VCaP (cell line): ENCODE measurements at regions not wholly inside any gene's neighbourhood (a gene's known extent, or its start where the extent isn't known, plus 50 kb on each side); places are given as distances from the start of the nearest gene placed in this dataset.

Experiments
- H3K27ac ChIP-seq: fragments of 450-650 bp; 2 replicates; pipeline ENCODE4 v1.5.1; 2017
- TF ChIP-seq, protein P1 (sequence below): fragments of 450-650 bp; conservative IDR thresholded peaks from 2 replicates; pipeline ENCODE4 v1.5.1; 2017; ENCODE audit warnings: mild to moderate bottlenecking, moderate library complexity

GRCh38 chr5:121296356-121296755, 555.3 kb upstream of the FTMT start:
- TF ChIP-seq, protein P1, sequence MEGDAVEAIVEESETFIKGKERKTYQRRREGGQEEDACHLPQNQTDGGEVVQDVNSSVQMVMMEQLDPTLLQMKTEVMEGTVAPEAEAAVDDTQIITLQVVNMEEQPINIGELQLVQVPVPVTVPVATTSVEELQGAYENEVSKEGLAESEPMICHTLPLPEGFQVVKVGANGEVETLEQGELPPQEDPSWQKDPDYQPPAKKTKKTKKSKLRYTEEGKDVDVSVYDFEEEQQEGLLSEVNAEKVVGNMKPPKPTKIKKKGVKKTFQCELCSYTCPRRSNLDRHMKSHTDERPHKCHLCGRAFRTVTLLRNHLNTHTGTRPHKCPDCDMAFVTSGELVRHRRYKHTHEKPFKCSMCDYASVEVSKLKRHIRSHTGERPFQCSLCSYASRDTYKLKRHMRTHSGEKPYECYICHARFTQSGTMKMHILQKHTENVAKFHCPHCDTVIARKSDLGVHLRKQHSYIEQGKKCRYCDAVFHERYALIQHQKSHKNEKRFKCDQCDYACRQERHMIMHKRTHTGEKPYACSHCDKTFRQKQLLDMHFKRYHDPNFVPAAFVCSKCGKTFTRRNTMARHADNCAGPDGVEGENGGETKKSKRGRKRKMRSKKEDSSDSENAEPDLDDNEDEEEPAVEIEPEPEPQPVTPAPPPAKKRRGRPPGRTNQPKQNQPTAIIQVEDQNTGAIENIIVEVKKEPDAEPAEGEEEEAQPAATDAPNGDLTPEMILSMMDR = no peak

DNA sequence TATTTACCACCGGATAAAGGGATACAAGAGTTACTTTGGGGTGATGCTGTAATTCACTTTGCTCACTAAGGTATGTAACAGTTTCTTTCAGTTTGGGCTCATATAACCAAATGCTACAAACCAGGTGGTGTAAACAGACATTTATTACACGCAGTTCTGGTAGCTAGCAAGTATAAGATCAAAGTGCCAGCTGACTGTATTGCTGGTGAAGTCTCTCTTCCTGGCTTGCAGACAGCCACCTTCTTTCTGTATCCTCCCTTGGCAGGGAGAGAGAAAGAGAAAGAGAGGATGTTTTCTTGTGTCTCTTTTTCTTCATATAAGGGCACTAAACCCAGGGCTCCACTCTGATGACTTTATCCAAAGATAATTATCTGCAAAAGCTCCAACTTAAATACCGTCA, 552.5 kb upstream of the FTMT start:
- no peak overlapping the region for H3K27ac ChIP-seq
- TF ChIP-seq, protein P1 = no peak

More at GRCh38 chr5:121296356-121296755, 555.3 kb upstream of the FTMT start:
- no peak overlapping the region for H3K27ac ChIP-seq

DNA sequence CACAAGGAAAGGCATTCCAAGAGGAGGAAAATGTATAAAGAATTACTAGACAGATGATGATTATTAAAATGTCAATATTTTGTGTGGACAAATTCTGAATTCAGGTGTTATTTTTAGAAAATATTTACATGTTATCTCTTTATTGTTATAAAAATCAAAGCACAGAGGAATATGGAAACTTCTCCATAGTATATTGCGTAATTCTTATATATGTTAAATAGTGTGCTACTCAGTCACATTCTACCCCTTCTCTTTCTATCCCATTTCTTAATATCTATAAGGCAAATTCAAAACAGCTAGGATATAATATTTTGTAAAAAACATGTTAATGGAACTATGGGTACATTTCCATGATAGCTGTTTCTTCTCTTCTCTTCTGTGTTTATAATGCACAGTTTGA, 546.8 kb upstream of the FTMT start:
- TF ChIP-seq, protein P1 = no peak
- no peak overlapping the region for H3K27ac ChIP-seq

DNA sequence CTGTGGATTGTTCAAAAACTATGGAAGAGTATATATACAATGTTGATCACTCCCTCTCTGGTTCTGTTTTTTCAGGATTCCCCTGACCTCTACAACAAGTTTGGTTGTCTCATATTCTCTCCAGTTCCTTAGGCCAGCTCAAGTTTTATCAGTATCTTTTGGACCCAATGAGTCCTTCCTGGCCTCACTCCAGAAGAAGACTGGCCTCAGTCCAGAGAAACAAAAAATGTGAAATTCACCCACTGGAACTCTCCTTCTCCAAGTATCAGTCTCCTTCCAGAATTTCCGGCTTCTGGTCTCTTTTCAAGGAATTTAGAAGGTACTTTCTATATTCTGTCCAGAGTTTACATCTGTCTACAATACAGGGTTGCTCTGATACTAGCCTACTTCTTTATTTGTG, 537.8 kb upstream of the FTMT start:
- TF ChIP-seq, protein P1 = no peak
- H3K27ac ChIP-seq = no peak overlapping the region

DNA sequence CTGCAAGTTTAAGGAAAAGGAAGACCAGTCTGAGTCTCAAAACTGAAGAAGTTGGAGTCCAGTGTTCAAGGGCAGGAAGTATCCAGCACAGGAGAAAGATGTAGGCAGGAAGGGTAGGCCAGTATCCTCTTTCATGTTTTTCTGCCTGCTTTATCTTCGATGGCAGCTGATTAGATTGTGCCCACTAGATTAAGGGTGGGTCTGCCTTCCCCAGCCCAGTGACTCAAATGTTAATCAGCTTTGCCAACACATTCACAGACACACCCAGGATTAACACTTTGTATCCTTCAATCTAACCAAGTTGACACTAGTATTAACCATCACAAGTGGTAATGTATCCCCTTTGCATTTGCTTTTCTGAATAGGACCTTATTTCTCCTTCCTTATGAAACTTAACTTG, 535.9 kb upstream of the FTMT start:
- TF ChIP-seq, protein P1 = no peak

DNA sequence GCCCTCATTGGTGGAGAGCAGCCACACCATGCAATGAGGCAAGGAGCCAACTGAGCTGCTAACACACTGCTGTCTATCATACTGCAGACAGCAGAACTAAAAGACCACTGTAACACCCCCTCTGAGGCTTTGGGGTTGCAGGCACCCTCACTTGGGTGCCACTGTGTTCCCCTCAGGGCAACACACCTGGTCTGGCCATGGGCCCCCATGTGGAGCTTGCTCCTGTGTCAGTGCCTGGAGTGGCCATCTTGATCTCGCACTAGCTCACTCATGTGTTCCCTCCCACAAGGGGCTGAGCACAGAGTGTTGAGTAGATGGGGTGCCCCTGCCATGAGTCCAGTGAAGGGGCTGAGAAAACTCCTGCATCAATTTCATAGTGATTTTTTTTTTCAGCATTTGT, 532.4 kb upstream of the FTMT start:
- TF ChIP-seq, protein P1 = no peak
- H3K27ac ChIP-seq = no peak overlapping the region

More for the DNA sequence above, 535.9 kb upstream of the FTMT start:
- no peak overlapping the region for H3K27ac ChIP-seq

DNA sequence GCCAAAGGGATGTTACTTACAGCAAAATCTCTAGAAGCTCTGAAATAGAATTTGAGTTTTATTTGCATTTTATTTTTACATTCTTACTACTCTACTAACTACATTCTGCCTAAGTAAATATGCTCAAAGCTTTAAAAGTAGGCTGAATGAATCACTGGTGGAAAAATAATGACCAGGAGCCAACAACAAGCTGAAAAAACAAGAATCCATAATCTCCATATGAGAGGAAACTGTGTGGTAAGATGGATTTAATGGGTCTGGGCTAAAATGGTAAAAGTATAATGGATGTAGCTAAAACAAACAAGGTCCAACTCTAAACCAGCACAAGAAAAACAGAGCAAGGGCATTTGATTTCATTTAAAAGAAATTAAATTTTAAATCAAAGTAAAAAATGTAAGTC, 525.8 kb upstream of the FTMT start:
- H3K27ac ChIP-seq = no peak overlapping the region
- TF ChIP-seq, protein P1 = no peak
